HG03159 (cell line): ENCODE measurements at regions not wholly inside any gene's neighbourhood (a gene's known extent, or its start where the extent isn't known, plus 50 kb on each side); places are given as distances from the start of the nearest gene placed in this dataset.
"Not testable (repeated sequence)": the region's sequence is repeated elsewhere in the genome, so short reads cannot be mapped to it uniquely, and the experiment has no call there.

Experiments used
- ATAC-seq: cut with Tn5 transposase; IDR thresholded peaks from one replicate; pipeline ENCODE4 v1.9.1; 2021; ENCODE audit warnings: mild to moderate bottlenecking, moderate library complexity; ENCODE audit not compliant: unreplicated experiment

GRCh38 chr5:112570708-112571444, 151.8 kb upstream of the EPB41L4A start:
- no peak for ATAC-seq

GRCh38 chr5:112573441-112573840, 154.4 kb upstream of the EPB41L4A start:
- ATAC-seq = no peak

- ATAC-seq = no peak
Measured at GRCh38 chr5:112574536-112574935, 155.5 kb upstream of the EPB41L4A start.

GRCh38 chr5:112576298-112576925, 157.3 kb upstream of the EPB41L4A start:
- ATAC-seq = no peak

- no peak for ATAC-seq
Measured at GRCh38 chr5:112579599-112580170, 158.0 kb upstream of the APC start.

- ATAC-seq = no peak
Measured at GRCh38 chr5:112581811-112582320, 155.8 kb upstream of the APC start.

GRCh38 chr5:112583166-112583565, 154.5 kb upstream of the APC start:
- no peak for ATAC-seq

GRCh38 chr5:112584781-112585180, 152.9 kb upstream of the APC start:
- ATAC-seq = no peak

- ATAC-seq = no peak
Measured at GRCh38 chr5:112586596-112587062, 151.1 kb upstream of the APC start.

- ATAC-seq = not testable (repeated sequence)
Measured at GRCh38 chr5:112590858-112591257, 146.8 kb upstream of the APC start.

GRCh38 chr5:112594095-112594850, 143.4 kb upstream of the APC start:
- no peak for ATAC-seq

GRCh38 chr5:112594941-112595340, 142.7 kb upstream of the APC start:
- no peak for ATAC-seq

GRCh38 chr5:112597831-112598230, 139.9 kb upstream of the APC start:
- ATAC-seq = no peak

- ATAC-seq = not testable (repeated sequence)
Measured at GRCh38 chr5:112600510-112600909, 137.2 kb upstream of the APC start.

GRCh38 chr5:112604732-112605630, 132.7 kb upstream of the APC start:
- peak; percentile 78 for ATAC-seq

GRCh38 chr5:112608975-112609374, 128.7 kb upstream of the APC start:
- ATAC-seq = no peak

GRCh38 chr5:112612663-112613062, 125.0 kb upstream of the APC start:
- no peak for ATAC-seq

GRCh38 chr5:112614285-112614684, 123.4 kb upstream of the APC start:
- ATAC-seq = no peak

GRCh38 chr5:112614986-112615385, 122.7 kb upstream of the APC start:
- no peak for ATAC-seq
